Neural cell (in vitro differentiated cells): ENCODE measurements at regions not wholly inside any gene's neighbourhood (a gene's known extent, or its start where the extent isn't known, plus 50 kb on each side); places are given as distances from the start of the nearest gene placed in this dataset.

ENCODE experiments used
- H2AFZ ChIP-seq: fragments of 200-600, 300-800 bp; sonication (generic), shearing (Covaris generic); 2 replicates; pipeline ENCODE4 v1.6.0; 2014; ENCODE audit warnings: low read depth, mild to moderate bottlenecking, antibody characterized with exemption, low read length, moderate library complexity
- H3F3A ChIP-seq: fragments of 200-600 bp; shearing (Covaris generic); 2 replicates; pipeline ENCODE4 v1.6.1; 2016; ENCODE audit warnings: mild to moderate bottlenecking, moderate library complexity, mixed read lengths, antibody characterized with exemption, low read length; ENCODE audit not compliant: insufficient read depth, poor library complexity, severe bottlenecking
- H3K27ac ChIP-seq: fragments of 200-600, 300-800 bp; sonication (generic), shearing (Covaris generic); 2 replicates; pipeline ENCODE4 v1.5.1; 2014; ENCODE audit warnings: mild to moderate bottlenecking, low read length, moderate library complexity
- H3K27me3 ChIP-seq: fragments of 300-800, 200-600 bp; sonication (generic), shearing (Covaris generic); 2 replicates; pipeline ENCODE4 v1.6.0; 2014; ENCODE audit warnings: mild to moderate bottlenecking, low read depth, low read length, moderate library complexity; ENCODE audit not compliant: insufficient read depth
- H3K36me3 ChIP-seq: fragments of 300-800, 200-600 bp; sonication (generic), shearing (Covaris generic); 2 replicates; pipeline ENCODE4 v1.5.1; 2014; ENCODE audit warnings: mild to moderate bottlenecking, antibody characterized with exemption, low read length, moderate library complexity; ENCODE audit not compliant: insufficient read depth
- H3K4me2 ChIP-seq: fragments of 300-800, 200-600 bp; sonication (generic), shearing (Covaris generic); 2 replicates; pipeline ENCODE4 v1.6.0; 2014; ENCODE audit warnings: mild to moderate bottlenecking, low read length
- H3K4me3 ChIP-seq: fragments of 300-800, 200-600 bp; sonication (generic), shearing (Covaris generic); 2 replicates; pipeline ENCODE4 v1.5.1; 2014; ENCODE audit warnings: mild to moderate bottlenecking, low read length, moderate library complexity
- H3K79me2 ChIP-seq: fragments of 200-600 bp; shearing (Covaris generic); replicated peaks from 2 replicates; pipeline ENCODE4 v1.6.0; 2014; ENCODE audit warnings: mild to moderate bottlenecking, low read length, moderate library complexity; ENCODE audit not compliant: insufficient read depth
- H3K9ac ChIP-seq: fragments of 300-800, 200-600 bp; sonication (generic), shearing (Covaris generic); 2 replicates; pipeline ENCODE4 v1.6.1; 2016; ENCODE audit warnings: mild to moderate bottlenecking, low read length, mixed read lengths
- H3K9me2 ChIP-seq: fragments of 200-600 bp; shearing (Covaris generic); 2 replicates; pipeline ENCODE4 v1.6.1; 2016; ENCODE audit warnings: mild to moderate bottlenecking, low read length, mixed read lengths; ENCODE audit not compliant: insufficient read depth
- H3K9me3 ChIP-seq: fragments of 200-600, 300-800 bp; sonication (generic), shearing (Covaris generic); 2 replicates; pipeline ENCODE4 v1.6.1; 2016; ENCODE audit warnings: mild to moderate bottlenecking, mixed run types, low read length, moderate library complexity, mixed read lengths
- H4K20me1 ChIP-seq: fragments of 200-600 bp; shearing (Covaris generic); 2 replicates; pipeline ENCODE4 v1.6.1; 2016; ENCODE audit warnings: mild to moderate bottlenecking, mixed run types; ENCODE audit not compliant: insufficient read depth
- CTCF ChIP-seq: fragments of 450-650 bp; IDR thresholded peaks from 2 replicates; pipeline ENCODE4 v1.5.1; 2014; ENCODE audit warnings: antibody characterized with exemption, mild to moderate bottlenecking, moderate library complexity; ENCODE audit not compliant: poor library complexity, severe bottlenecking
- EP300 ChIP-seq: fragments of 450-650 bp; conservative IDR thresholded peaks from 2 replicates; pipeline ENCODE4 v1.6.1; 2014; ENCODE audit warnings: antibody characterized with exemption, mild to moderate bottlenecking, moderate library complexity; ENCODE audit not compliant: poor library complexity, severe bottlenecking
- EZH2 ChIP-seq: fragments of 200-600, 300-800 bp; shearing (Covaris generic), sonication (generic); IDR thresholded peaks from 2 replicates; pipeline ENCODE4 v1.6.1; 2014; ENCODE audit warnings: antibody characterized with exemption, low read length, borderline replicate concordance, mild to moderate bottlenecking; ENCODE audit not compliant: insufficient read depth, poor library complexity, severe bottlenecking
- MXI1 ChIP-seq: fragments of 450-650 bp; conservative IDR thresholded peaks from 2 replicates; pipeline ENCODE4 v1.6.1; 2014; ENCODE audit warnings: antibody characterized with exemption, mild to moderate bottlenecking; ENCODE audit not compliant: poor library complexity, severe bottlenecking
- POLR2AphosphoS5 ChIP-seq: IDR thresholded peaks from 2 replicates; pipeline ENCODE4 v1.6.1; 2012
- RAD21 ChIP-seq: fragments of 450-650 bp; conservative IDR thresholded peaks from 2 replicates; pipeline ENCODE4 v1.6.1; 2014; ENCODE audit warnings: antibody characterized with exemption, mild to moderate bottlenecking, moderate library complexity
- REST ChIP-seq: IDR thresholded peaks from 2 replicates; pipeline ENCODE4 v1.6.1; 2012; ENCODE audit warnings: borderline replicate concordance
- SMC3 ChIP-seq: fragments of 450-650 bp; conservative IDR thresholded peaks from 2 replicates; pipeline ENCODE4 v1.6.1; 2014; ENCODE audit warnings: antibody characterized with exemption, mild to moderate bottlenecking, moderate library complexity; ENCODE audit not compliant: poor library complexity
- TAF1 ChIP-seq: IDR thresholded peaks from 2 replicates; pipeline ENCODE4 v1.6.1; 2012; ENCODE audit warnings: low read depth

- H3K4me3 ChIP-seq: no peak overlapping the region
Measured at GRCh38 chrY:19317271-19317987, 427.1 kb downstream of the KDM5D start.

GRCh38 chrY:19307627-19308026 lies 436.9 kb downstream of the KDM5D start:
- Histone ChIP-seq H3F3A (no peaks in the 10 kb centered on the region), H3K4me3 (no peak overlapping the region), H3K4me2 (no peak overlapping the region), H3K79me2 (no peaks in the 10 kb centered on the region), H3K36me3 (no peaks in the 10 kb centered on the region), H2AFZ (no peak overlapping the region), H3K27ac (no peak overlapping the region), H3K9ac (no peak overlapping the region), H3K27me3 (no peaks in the 10 kb centered on the region), H3K9me2 (no peaks in the 10 kb centered on the region), H3K9me3 (no peaks in the 10 kb centered on the region), H4K20me1 (no peaks in the 10 kb centered on the region)
- TF ChIP-seq CTCF: no peak
- TF ChIP-seq TAF1: no peak
- TF ChIP-seq EZH2: no peak
- TF ChIP-seq MXI1: no peak
- TF ChIP-seq REST: no peak
- no peak for TF ChIP-seq RAD21
- no peak for TF ChIP-seq SMC3
- no peak for TF ChIP-seq POLR2AphosphoS5
- TF ChIP-seq EP300: no peak

More at GRCh38 chrY:19317271-19317987, 427.1 kb downstream of the KDM5D start:
- no peaks in the 10 kb centered on the region for H3K9me3 ChIP-seq
- H3K9ac ChIP-seq: no peak overlapping the region
- H3K4me2 ChIP-seq: no peak overlapping the region
- no peaks in the 10 kb centered on the region for H3F3A ChIP-seq
- no peaks in the 10 kb centered on the region for H3K27me3 ChIP-seq
- H4K20me1 ChIP-seq: no peaks in the 10 kb centered on the region
- TF ChIP-seq SMC3 (no peak), TAF1 (no peak), REST (no peak)
- no peak overlapping the region for H3K27ac ChIP-seq
- H3K36me3 ChIP-seq: no peaks in the 10 kb centered on the region
- no peaks in the 10 kb centered on the region for H3K79me2 ChIP-seq
- no peak overlapping the region for H2AFZ ChIP-seq
- no peaks in the 10 kb centered on the region for H3K9me2 ChIP-seq
